GM23248 (cell line): ENCODE measurements at regions not wholly inside any gene's neighbourhood (a gene's known extent, or its start where the extent isn't known, plus 50 kb on each side); places are given as distances from the start of the nearest gene placed in this dataset.

Source experiments
- EZH2 ChIP-seq: fragments of 200-600 bp; sonication (generic); IDR thresholded peaks from 2 replicates; pipeline ENCODE4 v1.6.1; 2018; ENCODE audit warnings: antibody characterized with exemption, mild to moderate bottlenecking; ENCODE audit not compliant: insufficient read depth, poor library complexity, severe bottlenecking
- EZH2phosphoT487 ChIP-seq: fragments of 200-600 bp; sonication (generic); IDR thresholded peaks from 2 replicates; pipeline ENCODE4 v1.6.1; 2018; ENCODE audit warnings: antibody characterized with exemption, moderate library complexity, mild to moderate bottlenecking, low read depth; ENCODE audit not compliant: insufficient read depth

- TF ChIP-seq EZH2: no peak
- TF ChIP-seq EZH2phosphoT487: no peak
Measured at GRCh38 chr5:169354921-169355320, 54.0 kb upstream of the SLIT3 start.
